ENCODE measurements at regions not wholly inside any gene's neighbourhood (a gene's known extent, or its start where the extent isn't known, plus 50 kb on each side); places are given as distances from the start of the nearest gene placed in this dataset.

GRCh38 chr3:194028434-194029004 is 107.4 kb upstream of the HES1 start:
- no peaks in the 10 kb centered on the region for H4K20me1 ChIP-seq (ENCODE audit: control insufficient read depth, insufficient read depth, insufficient read length)
- Mint-ChIP-seq H3K27ac (no peak overlapping the region), H3K9me3 (peaks cover 0 to 6% of the 10 kb centered on the region in 2 experiments; a peak in 1 of 5 replicates), H3K4me3 (no peak overlapping the region), H3K36me3 (ENCODE audit: insufficient read depth in 1 of 3, low read depth in 3 of 3) (no peaks in the 10 kb centered on the region; a peak in 1 of 7 replicates), H3K4me1 (peaks cover 21 to 25% of the 10 kb centered on the region in 2 experiments), H3K27me3 (ENCODE audit: low read depth) (peaks cover 26% of the 10 kb centered on the region)
- H4K8ac ChIP-seq (replicated peaks; ENCODE audit: insufficient read length, low read depth, low read length): no peak overlapping the region
- H4K5ac ChIP-seq (ENCODE audit: insufficient read length, low read depth, low read length): no peak overlapping the region
- H3K56ac ChIP-seq (ENCODE audit: insufficient read length, low read depth, low read length): no peak overlapping the region
- no peak overlapping the region for H4K91ac ChIP-seq (ENCODE audit: insufficient read length, low read depth, low read length)
- H2BK20ac ChIP-seq (ENCODE audit: low read depth, low read length, poor library complexity, severe bottlenecking): no peak overlapping the region
- no peak overlapping the region for H3K18ac ChIP-seq (ENCODE audit: insufficient read length, low read depth, low read length)
- H3K23me2 ChIP-seq (ENCODE audit: insufficient read length, low read depth, low read length, poor library complexity, severe bottlenecking): no peaks in the 10 kb centered on the region
- H2AK5ac ChIP-seq (ENCODE audit: insufficient read length, low read length): no peak overlapping the region
- H3K23ac ChIP-seq (ENCODE audit: insufficient read length, low read depth, low read length): no peak overlapping the region
- no peak overlapping the region for H2BK5ac ChIP-seq (ENCODE audit: insufficient read length, low read length)
- H3K9ac ChIP-seq (ENCODE audit: extremely low read depth, insufficient read length, low read length): no peak overlapping the region
- WGBS (ENCODE audit: extremely low coverage, insufficient read length, low lambda C conversion rate): no CpG with 5 or more reads among the region's 2 CpGs
- H3K79me1 ChIP-seq (ENCODE audit: insufficient read depth, low read depth, low read length, poor library complexity, severe bottlenecking): no peaks in the 10 kb centered on the region
- DNase-seq: no peak
- peaks cover 3% of the 10 kb centered on the region; the same call in 1 of the 2 replicates for H3K4me1 ChIP-seq (ENCODE audit: insufficient read depth, low read length)
- H3K14ac ChIP-seq (ENCODE audit: insufficient read depth, low read length): no peak overlapping the region
- H2BK15ac ChIP-seq (ENCODE audit: low read depth, low read length): no peak overlapping the region
- H3K4ac ChIP-seq (ENCODE audit: low read depth, low read length): no peak overlapping the region
- H3T11ph ChIP-seq (ENCODE audit: low read length): no peak overlapping the region
- no peaks in the 10 kb centered on the region for H3K9me3 ChIP-seq (ENCODE audit: control insufficient read depth, low read depth, low read length)
- H3K4me2 ChIP-seq (ENCODE audit: insufficient read depth, insufficient read length, low read length): no peak overlapping the region
- no peak overlapping the region for H2AFZ ChIP-seq (ENCODE audit: low read length)
- H2BK120ac ChIP-seq (ENCODE audit: low read depth, low read length, poor library complexity, severe bottlenecking): no peak overlapping the region
- no peak for TF ChIP-seq CTCF (conservative IDR thresholded peaks at IDR 0.05)
- H3K79me2 ChIP-seq (ENCODE audit: insufficient read depth, low read length): no peaks in the 10 kb centered on the region
- no peak overlapping the region for H2BK12ac ChIP-seq (ENCODE audit: insufficient read length, low read depth, low read length)
- no peaks in the 10 kb centered on the region for H3K27me3 ChIP-seq (ENCODE audit: insufficient read depth, low read length)
- no peak overlapping the region for H3K27ac ChIP-seq (ENCODE audit: insufficient read length, low read depth, low read length)

Measured in H9 (cell line).